ENCODE measurements at regions not wholly inside any gene's neighbourhood (a gene's known extent, or its start where the extent isn't known, plus 50 kb on each side); places are given as distances from the start of the nearest gene placed in this dataset.

DNA sequence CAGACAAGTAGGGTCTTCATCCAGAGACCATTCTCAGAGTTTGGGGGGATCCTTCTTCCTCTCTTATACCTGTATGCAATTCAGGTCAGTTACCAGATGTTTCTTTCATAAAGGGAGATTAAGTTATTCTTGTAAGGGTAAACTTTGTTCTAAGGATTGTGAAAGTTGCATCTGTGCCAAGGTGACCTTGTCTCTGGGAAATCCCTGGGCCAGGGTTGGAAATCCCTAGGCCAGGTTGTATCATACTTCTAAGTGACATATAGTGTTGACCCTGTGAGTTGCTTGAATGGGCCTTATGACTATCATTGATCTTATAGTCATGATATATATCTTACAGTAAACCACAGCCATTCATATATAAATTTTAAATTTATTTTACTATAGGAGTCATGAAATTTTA, 436.9 kb downstream of the RMST start:
- no peak overlapping the region for H3K4me2 ChIP-seq (ENCODE audit: low read length)
- no peaks in the 10 kb centered on the region for H3K79me2 ChIP-seq (ENCODE audit: control insufficient read depth, low read length)
- H3K27ac ChIP-seq (ENCODE audit: low read depth, low read length) = no peak overlapping the region
- H3K4me1 ChIP-seq (ENCODE audit: control insufficient read depth, low read length) = no peaks in the 10 kb centered on the region
- no peaks in the 10 kb centered on the region for H3K27me3 ChIP-seq (ENCODE audit: control insufficient read depth, low read length)
- no peaks in the 10 kb centered on the region for H3F3A ChIP-seq (ENCODE audit: control insufficient read depth, insufficient read depth)
- no peak overlapping the region for H3K4me3 ChIP-seq (ENCODE audit: low read length)
- TF ChIP-seq, protein P1, sequence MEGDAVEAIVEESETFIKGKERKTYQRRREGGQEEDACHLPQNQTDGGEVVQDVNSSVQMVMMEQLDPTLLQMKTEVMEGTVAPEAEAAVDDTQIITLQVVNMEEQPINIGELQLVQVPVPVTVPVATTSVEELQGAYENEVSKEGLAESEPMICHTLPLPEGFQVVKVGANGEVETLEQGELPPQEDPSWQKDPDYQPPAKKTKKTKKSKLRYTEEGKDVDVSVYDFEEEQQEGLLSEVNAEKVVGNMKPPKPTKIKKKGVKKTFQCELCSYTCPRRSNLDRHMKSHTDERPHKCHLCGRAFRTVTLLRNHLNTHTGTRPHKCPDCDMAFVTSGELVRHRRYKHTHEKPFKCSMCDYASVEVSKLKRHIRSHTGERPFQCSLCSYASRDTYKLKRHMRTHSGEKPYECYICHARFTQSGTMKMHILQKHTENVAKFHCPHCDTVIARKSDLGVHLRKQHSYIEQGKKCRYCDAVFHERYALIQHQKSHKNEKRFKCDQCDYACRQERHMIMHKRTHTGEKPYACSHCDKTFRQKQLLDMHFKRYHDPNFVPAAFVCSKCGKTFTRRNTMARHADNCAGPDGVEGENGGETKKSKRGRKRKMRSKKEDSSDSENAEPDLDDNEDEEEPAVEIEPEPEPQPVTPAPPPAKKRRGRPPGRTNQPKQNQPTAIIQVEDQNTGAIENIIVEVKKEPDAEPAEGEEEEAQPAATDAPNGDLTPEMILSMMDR (IDR thresholded peaks at IDR 0.05; ENCODE audit: low read depth, low read length, poor library complexity, severe bottlenecking) = no peak
- TF ChIP-seq EZH2phosphoT487 (IDR thresholded peaks at IDR 0.05; ENCODE audit: borderline replicate concordance, low read length) = no peak
- H3K9me3 ChIP-seq (ENCODE audit: control insufficient read depth, insufficient read depth, low read length) = no peaks in the 10 kb centered on the region
- H3K9me2 ChIP-seq (replicated peaks; ENCODE audit: control insufficient read depth, low read length) = no peaks in the 10 kb centered on the region
- H3K36me3 ChIP-seq (ENCODE audit: control insufficient read depth, low read length) = no peaks in the 10 kb centered on the region
- no peaks in the 10 kb centered on the region for H4K20me1 ChIP-seq (ENCODE audit: control insufficient read depth, insufficient read depth, low read depth, low read length)

DNA sequence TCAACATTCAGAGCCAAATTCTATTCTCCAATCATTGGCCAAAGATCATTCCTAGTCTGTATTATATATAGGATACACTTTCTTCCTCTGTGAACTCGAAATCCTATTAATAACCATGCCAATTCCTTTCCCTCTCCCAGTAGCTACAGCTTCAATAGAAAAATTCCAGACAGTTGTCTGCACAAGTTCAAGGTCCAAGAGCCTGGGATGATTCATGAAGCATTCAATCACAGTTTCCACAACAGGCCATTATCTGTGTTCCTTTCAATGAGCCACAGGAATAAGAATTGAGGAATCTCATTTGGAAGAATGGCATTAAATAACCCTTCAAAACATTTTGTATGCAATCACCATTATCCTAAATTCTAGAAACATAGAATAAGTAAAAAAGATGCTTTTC, 437.4 kb downstream of the RMST start:
- no peak for TF ChIP-seq EZH2phosphoT487 (IDR thresholded peaks at IDR 0.05; ENCODE audit: borderline replicate concordance, low read length)
- TF ChIP-seq, protein P1 (IDR thresholded peaks at IDR 0.05; ENCODE audit: low read depth, low read length, poor library complexity, severe bottlenecking) = no peak
- no peaks in the 10 kb centered on the region for H3K36me3 ChIP-seq (ENCODE audit: control insufficient read depth, low read length)
- H3K9me3 ChIP-seq (ENCODE audit: control insufficient read depth, insufficient read depth, low read length) = no peaks in the 10 kb centered on the region
- no peak overlapping the region for H3K4me3 ChIP-seq (ENCODE audit: low read length)
- no peaks in the 10 kb centered on the region for H3K79me2 ChIP-seq (ENCODE audit: control insufficient read depth, low read length)
- no peaks in the 10 kb centered on the region for H3K27me3 ChIP-seq (ENCODE audit: control insufficient read depth, low read length)
- H3K9me2 ChIP-seq (replicated peaks; ENCODE audit: control insufficient read depth, low read length) = no peaks in the 10 kb centered on the region
- H4K20me1 ChIP-seq (ENCODE audit: control insufficient read depth, insufficient read depth, low read depth, low read length) = no peaks in the 10 kb centered on the region
- no peaks in the 10 kb centered on the region for H3F3A ChIP-seq (ENCODE audit: control insufficient read depth, insufficient read depth)
- no peaks in the 10 kb centered on the region for H3K4me1 ChIP-seq (ENCODE audit: control insufficient read depth, low read length)
- no peak overlapping the region for H3K27ac ChIP-seq (ENCODE audit: low read depth, low read length)
- no peak overlapping the region for H3K4me2 ChIP-seq (ENCODE audit: low read length)

DNA sequence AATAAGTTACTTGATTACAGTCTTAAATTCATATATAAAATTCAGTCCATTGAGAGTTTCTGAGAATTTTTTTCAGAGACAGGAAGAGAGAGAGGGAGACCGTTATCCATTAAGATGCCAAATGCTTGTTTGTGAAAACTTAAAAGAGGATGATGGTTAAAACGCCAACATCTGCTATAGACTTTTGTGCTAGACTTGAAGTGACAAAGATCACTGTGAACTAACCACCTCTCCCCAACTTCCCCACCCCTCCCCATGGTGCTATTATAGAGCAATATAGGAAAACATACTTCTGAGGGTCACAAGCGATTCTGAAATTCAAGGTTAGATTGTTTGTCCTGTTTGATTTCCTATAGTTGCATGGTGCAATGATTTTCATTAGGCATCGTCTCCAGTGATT, 440.8 kb downstream of the RMST start:
- H3K4me2 ChIP-seq (ENCODE audit: low read length) = no peak overlapping the region
- H3F3A ChIP-seq (ENCODE audit: control insufficient read depth, insufficient read depth) = no peaks in the 10 kb centered on the region
- H3K27ac ChIP-seq (ENCODE audit: low read depth, low read length) = no peak overlapping the region
- H3K4me1 ChIP-seq (ENCODE audit: control insufficient read depth, low read length) = no peaks in the 10 kb centered on the region
- no peaks in the 10 kb centered on the region for H3K9me2 ChIP-seq (replicated peaks; ENCODE audit: control insufficient read depth, low read length)
- TF ChIP-seq, protein P1 (IDR thresholded peaks at IDR 0.05; ENCODE audit: low read depth, low read length, poor library complexity, severe bottlenecking) = no peak
- no peak for TF ChIP-seq EZH2phosphoT487 (IDR thresholded peaks at IDR 0.05; ENCODE audit: borderline replicate concordance, low read length)
- no peaks in the 10 kb centered on the region for H3K36me3 ChIP-seq (ENCODE audit: control insufficient read depth, low read length)
- H4K20me1 ChIP-seq (ENCODE audit: control insufficient read depth, insufficient read depth, low read depth, low read length) = no peaks in the 10 kb centered on the region
- no peaks in the 10 kb centered on the region for H3K27me3 ChIP-seq (ENCODE audit: control insufficient read depth, low read length)
- no peak overlapping the region for H3K4me3 ChIP-seq (ENCODE audit: low read length)
- H3K9me3 ChIP-seq (ENCODE audit: control insufficient read depth, insufficient read depth, low read length) = no peaks in the 10 kb centered on the region
- no peaks in the 10 kb centered on the region for H3K79me2 ChIP-seq (ENCODE audit: control insufficient read depth, low read length)

DNA sequence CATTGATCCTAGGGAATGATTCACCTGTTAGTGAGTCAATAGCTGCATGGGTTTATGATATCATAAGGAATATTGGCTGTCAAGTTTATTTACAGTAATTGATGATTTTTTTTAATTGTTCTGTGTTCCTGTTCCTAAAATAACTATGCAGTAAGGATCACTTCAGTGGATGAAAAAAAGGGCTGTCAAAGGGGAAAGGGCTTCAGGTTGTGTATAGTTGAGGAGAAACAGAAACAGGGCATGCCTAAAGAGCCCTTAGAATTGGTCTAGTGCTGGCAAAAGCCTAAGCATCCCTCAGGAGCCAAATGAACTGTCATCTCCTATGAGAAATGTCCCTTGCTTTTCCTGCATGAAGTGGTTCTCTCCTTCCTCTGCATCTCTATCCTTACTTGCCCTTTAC, 444.9 kb downstream of the RMST start:
- H3K9me3 ChIP-seq (ENCODE audit: control insufficient read depth, insufficient read depth, low read length) = no peaks in the 10 kb centered on the region
- no peaks in the 10 kb centered on the region for H3K36me3 ChIP-seq (ENCODE audit: control insufficient read depth, low read length)
- H4K20me1 ChIP-seq (ENCODE audit: control insufficient read depth, insufficient read depth, low read depth, low read length) = no peaks in the 10 kb centered on the region
- H3F3A ChIP-seq (ENCODE audit: control insufficient read depth, insufficient read depth) = no peaks in the 10 kb centered on the region
- H3K4me2 ChIP-seq (ENCODE audit: low read length) = no peak overlapping the region
- H3K9me2 ChIP-seq (replicated peaks; ENCODE audit: control insufficient read depth, low read length) = no peaks in the 10 kb centered on the region
- no peaks in the 10 kb centered on the region for H3K4me1 ChIP-seq (ENCODE audit: control insufficient read depth, low read length)
- no peak overlapping the region for H3K27ac ChIP-seq (ENCODE audit: low read depth, low read length)
- no peaks in the 10 kb centered on the region for H3K79me2 ChIP-seq (ENCODE audit: control insufficient read depth, low read length)
- H3K4me3 ChIP-seq (ENCODE audit: low read length) = no peak overlapping the region
- no peaks in the 10 kb centered on the region for H3K27me3 ChIP-seq (ENCODE audit: control insufficient read depth, low read length)
- no peak for TF ChIP-seq EZH2phosphoT487 (IDR thresholded peaks at IDR 0.05; ENCODE audit: borderline replicate concordance, low read length)
- TF ChIP-seq, protein P1 (IDR thresholded peaks at IDR 0.05; ENCODE audit: low read depth, low read length, poor library complexity, severe bottlenecking) = no peak

Measured in DOHH2 (cell line).